ENCODE measurements at regions not wholly inside any gene's neighbourhood (a gene's known extent, or its start where the extent isn't known, plus 50 kb on each side); places are given as distances from the start of the nearest gene placed in this dataset.

DNA sequence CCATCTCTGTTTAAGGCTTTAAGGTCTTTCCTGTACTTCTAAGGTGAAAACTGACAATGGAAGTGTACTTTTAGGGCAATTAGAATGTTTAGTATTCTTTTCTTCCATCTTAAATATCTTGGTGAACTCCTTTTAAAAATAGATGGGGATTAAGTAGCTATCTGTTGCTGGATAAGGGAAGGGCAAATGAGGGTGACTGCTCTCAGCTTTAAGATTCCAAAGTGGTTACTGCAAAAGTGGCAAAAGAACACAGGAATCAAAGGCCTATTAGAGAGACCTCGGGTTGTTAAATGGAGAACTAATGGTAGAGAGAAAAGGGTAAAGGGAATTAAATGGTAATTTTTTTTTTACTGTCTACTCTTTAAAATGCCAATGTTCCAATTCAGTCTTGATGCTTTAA, 774.1 kb upstream of the B3GALT2 start (continued):
- TF ChIP-seq, protein P1, sequence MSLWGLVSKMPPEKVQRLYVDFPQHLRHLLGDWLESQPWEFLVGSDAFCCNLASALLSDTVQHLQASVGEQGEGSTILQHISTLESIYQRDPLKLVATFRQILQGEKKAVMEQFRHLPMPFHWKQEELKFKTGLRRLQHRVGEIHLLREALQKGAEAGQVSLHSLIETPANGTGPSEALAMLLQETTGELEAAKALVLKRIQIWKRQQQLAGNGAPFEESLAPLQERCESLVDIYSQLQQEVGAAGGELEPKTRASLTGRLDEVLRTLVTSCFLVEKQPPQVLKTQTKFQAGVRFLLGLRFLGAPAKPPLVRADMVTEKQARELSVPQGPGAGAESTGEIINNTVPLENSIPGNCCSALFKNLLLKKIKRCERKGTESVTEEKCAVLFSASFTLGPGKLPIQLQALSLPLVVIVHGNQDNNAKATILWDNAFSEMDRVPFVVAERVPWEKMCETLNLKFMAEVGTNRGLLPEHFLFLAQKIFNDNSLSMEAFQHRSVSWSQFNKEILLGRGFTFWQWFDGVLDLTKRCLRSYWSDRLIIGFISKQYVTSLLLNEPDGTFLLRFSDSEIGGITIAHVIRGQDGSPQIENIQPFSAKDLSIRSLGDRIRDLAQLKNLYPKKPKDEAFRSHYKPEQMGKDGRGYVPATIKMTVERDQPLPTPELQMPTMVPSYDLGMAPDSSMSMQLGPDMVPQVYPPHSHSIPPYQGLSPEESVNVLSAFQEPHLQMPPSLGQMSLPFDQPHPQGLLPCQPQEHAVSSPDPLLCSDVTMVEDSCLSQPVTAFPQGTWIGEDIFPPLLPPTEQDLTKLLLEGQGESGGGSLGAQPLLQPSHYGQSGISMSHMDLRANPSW (CRISPR knock-in tag; IDR thresholded peaks at IDR 0.05), result no peak
- TF ChIP-seq ZEB2 (IDR thresholded peaks at IDR 0.05) (no peak), GABPA (tag; conservative IDR thresholded peaks at IDR 0.05; ENCODE audit: low read depth) (no peak), TEAD2 (tag; IDR thresholded peaks at IDR 0.05) (no peak)
- TF ChIP-seq, protein P2, sequence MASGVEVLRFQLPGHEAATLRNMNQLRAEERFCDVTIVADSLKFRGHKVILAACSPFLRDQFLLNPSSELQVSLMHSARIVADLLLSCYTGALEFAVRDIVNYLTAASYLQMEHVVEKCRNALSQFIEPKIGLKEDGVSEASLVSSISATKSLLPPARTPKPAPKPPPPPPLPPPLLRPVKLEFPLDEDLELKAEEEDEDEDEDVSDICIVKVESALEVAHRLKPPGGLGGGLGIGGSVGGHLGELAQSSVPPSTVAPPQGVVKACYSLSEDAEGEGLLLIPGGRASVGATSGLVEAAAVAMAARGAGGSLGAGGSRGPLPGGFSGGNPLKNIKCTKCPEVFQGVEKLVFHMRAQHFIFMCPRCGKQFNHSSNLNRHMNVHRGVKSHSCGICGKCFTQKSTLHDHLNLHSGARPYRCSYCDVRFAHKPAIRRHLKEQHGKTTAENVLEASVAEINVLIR (CRISPR knock-in tag; IDR thresholded peaks at IDR 0.05), result no peak

DNA sequence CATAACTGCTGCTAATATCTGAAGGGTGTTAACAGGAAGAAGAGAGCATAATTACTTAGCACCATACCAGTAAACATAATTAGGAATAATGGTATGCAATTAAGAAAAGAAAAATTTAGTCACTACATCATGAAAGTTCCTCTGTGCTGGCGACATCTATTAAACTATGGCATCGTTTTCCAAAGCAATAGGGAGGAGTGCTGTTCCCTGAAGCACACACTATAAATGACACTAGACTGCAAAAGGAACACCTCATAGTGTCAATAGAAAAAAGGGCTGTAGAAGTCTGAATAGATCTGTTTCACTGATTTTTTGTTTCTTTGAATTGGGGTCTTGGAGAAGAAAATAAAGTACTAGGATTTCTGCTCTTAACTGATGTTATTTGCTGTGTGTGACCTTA, 773.6 kb upstream of the B3GALT2 start:
- Histone ChIP-seq H3K9me3 (replicated peaks; ENCODE audit: control insufficient read depth, insufficient read depth, low read depth, low read length) (peaks cover 3% of the 10 kb centered on the region; the same call in 1 of the 2 replicates), H2AFZ (ENCODE audit: low read depth, low read length) (no peak overlapping the region), H3K36me3 (ENCODE audit: control insufficient read depth, insufficient read depth, low read length) (no peaks in the 10 kb centered on the region), H3K4me3 (no peak overlapping the region), H3K4me1 (replicated peaks in 1 of 2; ENCODE audit: control insufficient read depth in 2 of 2, insufficient read depth in 2 of 2, low read length in 2 of 2) (no peaks in the 10 kb centered on the region), H3K79me2 (ENCODE audit: control insufficient read depth, insufficient read depth, low read length) (no peaks in the 10 kb centered on the region), H3K27ac (ENCODE audit: extremely low read depth, low read depth, low read length) (no peak overlapping the region), H3K4me2 (ENCODE audit: insufficient read depth, low read length) (no peak overlapping the region), H3K9me1 (ENCODE audit: control insufficient read depth, insufficient read depth, low read length) (no peaks in the 10 kb centered on the region), H4K20me1 (replicated peaks; ENCODE audit: control insufficient read depth, insufficient read depth, low read length) (no peaks in the 10 kb centered on the region), H3K27me3 (ENCODE audit: control insufficient read depth in 2 of 2, insufficient read depth in 2 of 2, low read length in 2 of 2) (no peaks in the 10 kb centered on the region), H3K9ac (ENCODE audit: insufficient read depth in 1 of 2, low read depth in 2 of 2, low read length in 2 of 2) (no peak overlapping the region)
- DNase-seq (ENCODE audit: extremely low read depth in 1 of 4, low spot score in 3 of 4) (no peak), FAIRE-seq (no peak), ATAC-seq (no peak)
- TF ChIP-seq ZNF77 (CRISPR knock-in tag; IDR thresholded peaks at IDR 0.05), result no peak
- TF ChIP-seq, protein P3, sequence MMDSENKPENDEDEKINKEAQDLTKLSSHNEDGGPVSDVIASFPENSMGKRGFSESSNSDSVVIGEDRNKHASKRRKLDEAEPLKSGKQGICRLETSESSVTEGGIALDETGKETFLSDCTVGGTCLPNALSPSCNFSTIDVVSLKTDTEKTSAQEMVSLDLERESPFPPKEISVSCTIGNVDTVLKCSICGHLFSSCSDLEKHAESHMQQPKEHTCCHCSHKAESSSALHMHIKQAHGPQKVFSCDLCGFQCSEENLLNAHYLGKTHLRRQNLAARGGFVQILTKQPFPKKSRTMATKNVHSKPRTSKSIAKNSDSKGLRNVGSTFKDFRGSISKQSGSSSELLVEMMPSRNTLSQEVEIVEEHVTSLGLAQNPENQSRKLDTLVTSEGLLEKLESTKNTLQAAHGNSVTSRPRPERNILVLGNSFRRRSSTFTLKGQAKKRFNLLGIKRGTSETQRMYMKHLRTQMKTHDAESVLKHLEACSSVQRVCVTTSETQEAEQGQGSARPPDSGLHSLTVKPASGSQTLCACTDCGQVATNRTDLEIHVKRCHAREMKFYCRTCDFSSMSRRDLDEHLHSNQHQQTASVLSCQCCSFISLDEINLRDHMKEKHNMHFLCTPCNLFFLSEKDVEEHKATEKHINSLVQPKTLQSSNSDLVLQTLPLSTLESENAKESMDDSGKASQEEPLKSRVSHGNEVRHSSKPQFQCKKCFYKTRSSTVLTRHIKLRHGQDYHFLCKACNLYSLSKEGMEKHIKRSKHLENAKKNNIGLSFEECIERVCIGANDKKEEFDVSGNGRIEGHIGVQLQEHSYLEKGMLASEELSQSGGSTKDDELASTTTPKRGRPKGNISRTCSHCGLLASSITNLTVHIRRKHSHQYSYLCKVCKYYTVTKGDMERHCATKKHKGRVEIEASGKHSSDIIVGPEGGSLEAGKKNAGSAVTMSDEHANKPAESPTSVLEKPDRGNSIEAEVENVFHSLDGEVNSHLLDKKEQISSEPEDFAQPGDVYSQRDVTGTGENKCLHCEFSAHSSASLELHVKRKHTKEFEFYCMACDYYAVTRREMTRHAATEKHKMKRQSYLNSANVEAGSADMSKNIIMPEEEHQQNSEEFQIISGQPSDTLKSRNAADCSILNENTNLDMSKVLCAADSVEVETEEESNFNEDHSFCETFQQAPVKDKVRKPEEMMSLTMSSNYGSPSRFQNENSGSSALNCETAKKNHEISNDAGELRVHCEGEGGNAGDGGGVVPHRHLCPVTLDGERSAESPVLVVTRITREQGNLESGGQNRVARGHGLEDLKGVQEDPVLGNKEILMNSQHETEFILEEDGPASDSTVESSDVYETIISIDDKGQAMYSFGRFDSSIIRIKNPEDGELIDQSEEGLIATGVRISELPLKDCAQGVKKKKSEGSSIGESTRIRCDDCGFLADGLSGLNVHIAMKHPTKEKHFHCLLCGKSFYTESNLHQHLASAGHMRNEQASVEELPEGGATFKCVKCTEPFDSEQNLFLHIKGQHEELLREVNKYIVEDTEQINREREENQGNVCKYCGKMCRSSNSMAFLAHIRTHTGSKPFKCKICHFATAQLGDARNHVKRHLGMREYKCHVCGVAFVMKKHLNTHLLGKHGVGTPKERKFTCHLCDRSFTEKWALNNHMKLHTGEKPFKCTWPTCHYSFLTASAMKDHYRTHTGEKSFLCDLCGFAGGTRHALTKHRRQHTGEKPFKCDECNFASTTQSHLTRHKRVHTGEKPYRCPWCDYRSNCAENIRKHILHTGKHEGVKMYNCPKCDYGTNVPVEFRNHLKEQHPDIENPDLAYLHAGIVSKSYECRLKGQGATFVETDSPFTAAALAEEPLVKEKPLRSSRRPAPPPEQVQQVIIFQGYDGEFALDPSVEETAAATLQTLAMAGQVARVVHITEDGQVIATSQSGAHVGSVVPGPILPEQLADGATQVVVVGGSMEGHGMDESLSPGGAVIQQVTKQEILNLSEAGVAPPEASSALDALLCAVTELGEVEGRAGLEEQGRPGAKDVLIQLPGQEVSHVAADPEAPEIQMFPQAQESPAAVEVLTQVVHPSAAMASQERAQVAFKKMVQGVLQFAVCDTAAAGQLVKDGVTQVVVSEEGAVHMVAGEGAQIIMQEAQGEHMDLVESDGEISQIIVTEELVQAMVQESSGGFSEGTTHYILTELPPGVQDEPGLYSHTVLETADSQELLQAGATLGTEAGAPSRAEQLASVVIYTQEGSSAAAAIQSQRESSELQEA (IDR thresholded peaks at IDR 0.05; ENCODE audit: low read depth), result no peak
- POLR2A ChIA-PET, result no interaction called here
- intact Hi-C loops (cut with micrococcal nuclease) (no loop called here), in situ Hi-C loops (cut with MboI) (no loop called here)
- CTCF ChIA-PET (ENCODE audit: low intra/inter-chr PET ratio), result no interaction called here
- BruUV-seq (replicated peaks), result no TSS peak
- 6% methylated on average over 2 of the region's 2 CpGs for WGBS (ENCODE audit: insufficient coverage, low coverage, missing lambda C conversion rate)

Data from K562 (cell line).